GM18520 (cell line): ENCODE measurements at regions not wholly inside any gene's neighbourhood (a gene's known extent, or its start where the extent isn't known, plus 50 kb on each side); places are given as distances from the start of the nearest gene placed in this dataset.
"Not testable (repeated sequence)": the region's sequence is repeated elsewhere in the genome, so short reads cannot be mapped to it uniquely, and the experiment has no call there.

Experiments used
- ATAC-seq: cut with Tn5 transposase; IDR thresholded peaks from one replicate; pipeline ENCODE4 v1.9.1; 2021; ENCODE audit not compliant: unreplicated experiment

GRCh38 chr10:78599122-78599853 is 469.5 kb upstream of the ZMIZ1 start:
- ATAC-seq = no peak

GRCh38 chr10:78600121-78600665 is 468.6 kb upstream of the ZMIZ1 start:
- no peak for ATAC-seq

- no peak for ATAC-seq
These were observed 468.0 kb upstream of the ZMIZ1 start for GRCh38 chr10:78600740-78601139.

- no peak for ATAC-seq
These were observed 466.4 kb upstream of the ZMIZ1 start for GRCh38 chr10:78602201-78602932.

GRCh38 chr10:78604286-78604685 is 464.5 kb upstream of the ZMIZ1 start:
- ATAC-seq = no peak

- ATAC-seq = no peak
These were observed 464.0 kb upstream of the ZMIZ1 start for GRCh38 chr10:78604721-78605120.

GRCh38 chr10:78605800-78606350 is 462.9 kb upstream of the ZMIZ1 start:
- ATAC-seq = no peak

DNA sequence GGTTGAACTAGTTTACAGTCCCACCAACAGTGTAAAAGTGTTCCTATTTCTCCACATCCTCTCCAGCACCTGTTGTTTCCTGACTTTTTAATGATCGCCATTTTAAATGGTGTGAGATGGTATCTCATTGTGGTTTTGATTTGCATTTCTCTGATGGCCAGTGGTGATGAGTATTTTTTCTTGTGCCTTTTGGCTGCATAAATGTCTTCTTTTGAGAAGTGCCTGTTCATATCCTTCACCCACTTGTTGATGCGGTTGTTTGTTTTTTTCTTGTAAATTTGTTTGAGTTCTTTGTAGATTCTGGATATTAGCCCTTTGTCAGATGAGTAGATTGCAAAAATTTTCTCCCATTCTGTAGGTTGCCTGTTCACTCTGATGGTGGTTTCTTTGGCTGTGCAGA is 462.0 kb upstream of the ZMIZ1 start:
- not testable (repeated sequence) for ATAC-seq

DNA sequence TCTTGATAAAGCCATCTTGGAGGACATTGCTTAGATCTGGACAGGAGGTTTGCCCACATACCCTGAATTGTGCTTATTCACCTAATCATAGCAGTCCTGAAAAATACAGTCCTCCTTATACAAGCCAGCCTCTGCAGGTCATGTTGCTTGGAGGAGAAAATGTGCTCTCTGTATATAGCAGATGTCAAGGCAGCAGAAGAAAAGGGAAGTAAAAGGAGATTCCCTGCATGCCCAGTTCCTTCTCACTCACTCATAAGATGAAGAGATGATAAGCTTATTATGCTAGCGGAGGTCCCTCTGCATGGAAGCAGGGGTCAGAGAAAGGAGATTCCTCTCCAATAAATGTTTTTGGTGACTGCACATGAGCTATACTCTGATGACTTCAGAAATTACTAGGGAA is 458.8 kb upstream of the ZMIZ1 start:
- ATAC-seq = no peak

DNA sequence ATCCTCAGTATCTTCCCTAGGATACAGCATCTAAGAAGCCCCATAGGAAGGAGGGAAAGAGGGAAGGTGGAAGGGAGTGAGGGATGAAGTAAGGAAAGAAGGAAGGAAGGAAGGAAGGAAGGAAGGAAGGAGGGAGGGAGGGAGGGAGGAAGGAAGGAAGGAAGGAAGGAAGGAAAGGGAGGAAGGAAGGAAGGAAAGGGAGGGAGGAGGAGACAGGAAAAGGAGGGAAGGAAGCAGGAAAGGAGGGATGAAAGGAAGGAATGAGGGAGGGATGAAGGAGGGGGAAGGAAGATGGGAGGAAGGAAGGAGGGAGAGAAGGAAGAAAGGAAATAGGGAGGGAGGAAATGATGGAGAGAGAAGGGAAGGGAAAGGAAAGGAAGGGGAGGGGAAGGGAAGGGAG is 455.6 kb upstream of the ZMIZ1 start:
- no peak for ATAC-seq

DNA sequence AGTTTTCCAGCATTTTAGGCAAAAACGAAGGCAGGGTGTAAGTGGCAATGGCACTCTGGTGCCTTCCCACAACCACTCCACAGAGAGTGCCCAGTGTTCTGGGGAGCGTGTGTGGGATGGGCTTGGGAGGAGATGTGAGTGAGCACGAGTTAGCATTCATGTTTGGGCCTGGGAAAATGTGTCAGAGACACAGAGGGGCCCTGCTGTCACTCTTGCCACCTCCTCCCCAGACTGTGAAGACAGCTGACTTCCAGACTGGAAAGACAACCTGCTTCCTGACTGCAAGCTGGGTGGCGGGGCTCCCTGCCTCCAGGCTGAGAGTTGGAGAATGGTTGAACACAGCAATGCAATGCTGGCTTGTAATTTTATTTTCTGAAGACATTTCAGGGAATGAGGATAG is 454.5 kb upstream of the ZMIZ1 start:
- ATAC-seq = no peak

DNA sequence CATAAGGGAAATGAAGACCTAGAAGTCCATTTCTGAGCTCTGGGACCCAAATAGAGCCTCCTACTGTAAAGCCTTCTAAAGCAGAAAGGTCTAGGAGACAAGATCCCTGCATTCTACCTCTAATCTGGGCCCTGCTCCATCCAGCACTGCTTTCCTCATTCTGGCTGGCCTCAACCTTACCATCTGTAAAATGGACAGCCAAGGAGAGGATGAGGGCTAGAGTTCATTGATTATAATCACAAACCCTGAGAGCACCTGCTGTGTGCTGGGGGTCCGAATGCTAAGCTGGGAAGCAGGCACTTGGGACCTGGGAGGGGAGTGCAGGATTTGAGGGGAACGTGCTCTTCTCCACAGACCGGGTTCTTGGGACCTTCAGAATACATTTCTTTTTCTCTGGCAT is 454.0 kb upstream of the ZMIZ1 start:
- no peak for ATAC-seq

DNA sequence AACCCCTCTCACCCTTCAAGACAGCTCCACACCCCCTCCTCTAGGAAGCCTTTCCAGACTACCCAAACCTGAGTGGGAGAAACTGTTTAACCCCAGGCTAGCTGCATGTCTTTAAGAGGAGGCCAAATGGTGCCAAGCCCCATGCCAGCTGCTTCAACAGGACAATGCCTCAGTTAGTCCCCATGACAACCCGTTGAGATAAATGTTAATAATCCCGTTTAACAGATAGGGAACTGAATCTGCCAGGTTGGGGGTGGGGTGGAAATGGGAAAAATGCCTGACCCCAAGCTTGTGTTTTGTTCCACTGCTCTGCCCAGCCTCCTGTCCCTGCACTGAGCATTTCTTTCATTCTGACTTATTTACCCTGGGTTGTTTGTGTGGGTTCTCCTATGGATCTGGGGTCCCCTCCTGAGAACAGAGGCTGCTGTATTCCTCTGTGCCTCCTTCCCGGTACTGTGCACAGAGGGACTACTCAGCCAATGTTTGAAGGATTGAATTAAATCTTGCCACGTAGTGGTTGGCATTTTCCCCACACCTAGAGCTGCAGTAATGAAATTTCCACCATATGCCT is 452.6 kb upstream of the ZMIZ1 start:
- ATAC-seq = no peak

- ATAC-seq = no peak
These were observed 451.7 kb upstream of the ZMIZ1 start for GRCh38 chr10:78617115-78617514.

DNA sequence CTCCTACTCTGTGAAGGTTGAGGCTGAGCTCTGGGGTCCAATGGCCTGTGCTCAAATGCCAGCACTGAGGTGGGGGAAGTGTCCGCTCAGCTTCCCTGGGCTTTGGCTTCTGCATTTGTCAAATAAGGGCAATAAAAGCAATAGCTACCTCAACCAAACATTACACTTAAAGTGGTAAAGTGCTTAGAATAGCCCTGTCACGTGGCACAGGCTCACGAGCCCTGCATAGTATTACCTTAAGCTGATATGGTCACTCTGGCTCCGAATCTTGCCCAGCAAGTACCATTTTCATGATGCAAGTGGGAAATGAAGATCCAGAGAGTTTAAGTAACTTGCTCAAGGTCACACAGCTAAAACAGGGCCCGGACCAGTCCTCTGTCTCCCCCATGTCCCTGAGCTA is 451.1 kb upstream of the ZMIZ1 start:
- ATAC-seq = no peak

DNA sequence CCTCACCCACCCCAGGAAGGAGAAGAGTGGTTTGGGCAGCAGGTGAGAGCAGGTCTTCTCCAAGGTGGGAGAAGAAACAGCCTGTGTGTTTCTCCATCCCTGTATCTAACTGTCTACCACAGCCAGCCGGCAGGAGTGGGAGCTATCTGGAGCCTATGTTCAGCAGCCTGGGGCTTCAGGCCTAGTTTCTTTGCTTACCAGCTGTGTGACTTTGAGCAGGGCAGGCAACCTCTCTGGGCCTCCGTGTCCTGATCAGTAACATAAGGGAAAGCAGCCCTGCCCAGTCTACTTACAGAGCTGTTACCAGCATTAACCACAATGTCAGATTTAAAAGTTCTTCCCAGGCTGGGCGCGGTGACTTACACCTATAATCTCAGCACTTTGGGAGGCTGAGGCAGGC is 450.7 kb upstream of the ZMIZ1 start:
- no peak for ATAC-seq

DNA sequence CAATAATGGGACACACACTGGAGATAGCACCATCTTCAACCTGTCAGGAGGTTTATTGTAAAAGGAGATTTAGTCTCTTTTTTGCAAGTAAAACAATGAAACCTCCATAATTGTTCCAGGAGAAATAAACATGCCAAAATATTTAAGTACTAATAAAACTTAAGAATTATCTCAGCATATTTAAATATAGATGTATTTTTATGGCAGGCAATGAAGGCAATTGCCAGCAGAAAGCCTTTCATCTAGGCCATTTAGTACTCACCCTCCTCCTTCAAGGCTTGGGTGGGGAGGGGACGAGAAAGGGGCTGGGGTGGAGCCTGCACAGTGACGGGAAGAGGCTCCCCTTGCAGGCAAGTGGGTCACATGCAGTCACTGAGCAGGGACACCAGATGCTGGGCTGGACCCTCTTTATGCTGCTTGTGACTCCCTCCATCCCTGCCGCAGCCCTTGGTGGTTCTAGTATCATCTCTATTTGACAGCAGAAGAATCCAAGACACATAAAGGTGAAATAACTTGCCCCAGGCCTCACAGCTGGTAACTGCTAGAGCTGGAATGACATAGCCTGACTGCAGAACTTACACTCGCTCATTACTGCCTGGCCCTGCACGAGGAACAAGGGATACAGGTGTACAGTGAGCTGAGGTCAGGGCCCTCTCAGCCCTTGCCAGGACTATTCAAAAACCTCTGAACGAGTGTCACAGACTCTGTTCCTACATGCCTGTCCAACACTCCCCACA is 449.5 kb upstream of the ZMIZ1 start:
- ATAC-seq = no peak

DNA sequence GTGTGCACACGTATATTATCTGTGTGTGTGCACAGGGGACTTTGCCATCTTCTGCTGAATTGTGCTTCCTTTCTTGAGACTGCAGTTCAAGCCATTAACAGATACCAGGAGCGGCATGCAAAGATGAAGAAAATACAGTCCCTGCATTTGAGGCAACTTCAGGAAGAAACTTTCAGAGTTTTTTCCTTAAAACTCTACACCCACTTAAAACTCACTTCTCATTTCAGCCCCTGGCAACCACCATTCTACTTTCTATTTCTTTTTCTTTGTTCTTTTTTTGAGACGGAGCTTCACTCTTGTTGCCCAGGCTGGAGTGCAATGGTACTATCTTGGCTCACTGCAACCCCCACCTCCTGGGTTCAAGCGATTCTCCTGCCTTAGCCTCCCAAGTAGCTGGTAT is 448.9 kb upstream of the ZMIZ1 start:
- ATAC-seq = no peak

GRCh38 chr10:78620985-78621799 is 447.6 kb upstream of the ZMIZ1 start:
- ATAC-seq = no peak

DNA sequence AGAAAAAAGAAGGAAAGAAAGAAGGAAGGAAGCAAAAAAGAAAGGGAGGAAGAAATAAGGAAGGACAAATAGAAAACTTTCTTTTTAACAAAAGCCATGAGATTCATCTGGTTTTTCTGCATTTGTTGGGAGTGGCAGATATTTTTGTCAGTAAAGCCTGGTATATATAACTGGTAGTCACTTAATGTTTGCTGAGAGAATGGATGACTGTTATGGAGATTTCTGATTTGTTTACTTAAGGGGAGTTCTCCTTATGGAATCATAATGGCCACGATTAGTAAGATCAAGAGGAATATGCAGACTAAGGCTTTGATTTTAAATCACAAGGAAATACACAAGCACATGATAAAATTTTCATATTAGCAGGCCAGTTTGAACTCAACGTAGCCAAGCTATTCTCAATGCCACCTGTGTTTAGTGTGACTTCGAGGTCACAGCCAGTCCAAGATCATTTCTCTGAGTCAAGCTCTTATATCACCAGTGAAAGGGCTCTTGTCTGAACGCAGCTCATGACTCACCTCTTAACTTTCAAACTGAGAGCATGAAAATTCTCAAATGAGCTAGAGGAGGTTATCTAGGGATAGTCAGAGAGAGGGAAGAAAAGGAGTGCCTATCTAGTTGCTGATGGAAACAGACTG is 445.1 kb upstream of the ZMIZ1 start:
- peak; percentile 38 for ATAC-seq
